Stimulated activated naive CD8-positive, alpha-beta T cell treated with anti-CD3 and anti-CD28 coated beads, Interleukin-15, Interleukin-2, amounts not matched to agents 100 U/mL and 50 U/mL, for 24 hours (primary cell): ENCODE measurements at regions not wholly inside any gene's neighbourhood (a gene's known extent, or its start where the extent isn't known, plus 50 kb on each side); places are given as distances from the start of the nearest gene placed in this dataset.

ENCODE experiments used
- ATAC-seq: fragments of 150-1000 bp; cut with Tn5 transposase; one replicate; pipeline ENCODE4 v1.10.0; 2021
- DNase-seq: peaks from one replicate; pipeline ENCODE4 v3.0.0; 2021

DNA sequence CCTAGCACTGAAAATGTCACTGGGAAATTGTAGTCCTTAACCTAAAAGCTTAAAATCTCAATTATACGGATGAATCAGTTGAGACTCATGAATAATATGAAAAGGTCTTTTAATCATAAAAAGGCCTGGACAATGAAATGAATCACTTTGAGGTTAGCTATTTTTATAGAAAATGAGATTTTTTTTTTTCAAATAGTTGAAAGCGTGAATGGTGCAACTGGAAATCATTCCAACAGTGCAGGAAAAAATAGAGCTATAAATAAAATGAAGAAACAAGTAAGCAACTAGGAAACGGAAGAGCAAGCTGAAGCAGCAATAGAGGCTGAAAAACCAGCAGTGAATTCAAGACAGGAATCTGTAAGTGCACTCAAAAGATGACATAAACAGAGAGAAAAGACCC, 142.9 kb downstream of the BACH1 start:
- ATAC-seq (no peak), DNase-seq (no peak)

DNA sequence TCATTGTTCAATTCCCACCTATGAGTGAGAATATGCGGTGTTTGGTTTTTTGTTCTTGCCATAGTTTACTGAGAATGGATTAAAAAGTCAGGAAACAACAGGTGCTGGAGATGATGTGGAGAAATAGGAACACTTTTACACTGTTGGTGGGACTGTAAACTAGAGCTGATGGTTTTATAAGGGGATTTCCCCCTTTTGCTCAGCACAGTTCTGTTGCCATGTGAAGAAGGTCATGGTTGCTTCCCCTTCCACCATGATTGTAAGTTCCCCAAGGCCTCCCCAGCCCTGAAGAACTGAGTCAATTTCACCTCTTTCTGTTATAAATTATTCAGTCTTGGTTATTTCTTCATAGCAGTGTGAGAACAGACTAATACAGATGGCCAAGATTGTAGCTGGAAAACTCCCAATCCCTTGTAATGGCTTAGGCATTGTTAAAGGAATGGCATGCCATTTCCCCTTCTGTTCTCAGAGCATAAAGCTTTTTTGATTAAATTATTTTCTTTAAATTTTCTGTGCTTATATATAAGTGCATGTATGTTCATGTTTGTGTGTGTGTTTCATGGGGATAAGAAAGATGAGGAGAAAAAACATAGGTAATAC, 144.8 kb downstream of the BACH1 start:
- ATAC-seq: peak; percentile 88
- DNase-seq: no peak

DNA sequence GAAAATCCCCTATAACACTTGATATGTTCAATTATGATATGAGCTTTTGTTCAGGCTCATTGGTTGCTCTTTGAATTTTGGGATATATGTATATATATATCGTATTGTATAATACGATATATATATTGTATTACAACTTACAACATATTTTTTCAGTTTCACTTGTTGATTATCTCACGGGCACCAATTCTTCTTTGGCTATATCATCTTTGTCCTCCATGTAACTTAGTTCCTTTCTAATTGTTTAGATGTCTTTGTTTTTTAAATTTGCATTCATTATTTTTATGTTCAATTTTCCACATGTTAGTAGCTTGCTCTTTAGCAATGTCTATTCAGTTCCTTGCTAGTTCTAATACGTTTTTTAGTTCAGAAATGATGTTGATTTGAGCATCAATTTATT, 150.0 kb downstream of the BACH1 start:
- no peak for ATAC-seq
- DNase-seq: no peak

DNA sequence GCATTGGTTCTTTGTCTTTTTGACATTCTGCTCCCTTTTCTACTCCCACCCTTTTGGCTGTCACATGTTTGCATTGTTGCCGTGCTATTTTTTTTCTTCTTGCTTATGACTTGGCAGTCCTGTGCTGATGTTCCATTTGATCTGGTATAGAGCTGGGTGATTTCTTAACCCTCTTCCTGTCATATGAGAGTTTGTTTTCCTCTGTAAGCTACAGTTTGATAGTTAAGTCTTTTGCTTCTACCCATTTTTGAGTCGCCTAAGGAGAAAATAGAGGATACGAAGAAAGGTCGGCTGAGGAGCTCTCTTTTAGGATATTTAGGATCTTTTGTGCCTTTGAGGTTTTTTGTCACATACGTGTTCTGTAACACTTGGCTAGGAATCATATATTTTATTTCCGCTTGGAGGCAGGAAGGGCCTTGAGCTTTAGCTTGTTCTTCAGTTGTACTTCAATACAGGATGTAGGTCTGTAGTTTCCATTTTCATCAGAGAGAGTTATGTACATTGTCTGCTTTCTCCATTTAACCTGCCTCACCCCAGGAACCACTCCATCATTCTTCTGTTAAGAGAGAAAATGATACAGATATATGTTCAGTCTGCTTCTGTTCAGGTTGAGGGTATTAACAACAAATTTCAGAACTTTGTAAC, 150.7 kb downstream of the BACH1 start:
- ATAC-seq (peak; percentile 74), DNase-seq (no peak)

DNA sequence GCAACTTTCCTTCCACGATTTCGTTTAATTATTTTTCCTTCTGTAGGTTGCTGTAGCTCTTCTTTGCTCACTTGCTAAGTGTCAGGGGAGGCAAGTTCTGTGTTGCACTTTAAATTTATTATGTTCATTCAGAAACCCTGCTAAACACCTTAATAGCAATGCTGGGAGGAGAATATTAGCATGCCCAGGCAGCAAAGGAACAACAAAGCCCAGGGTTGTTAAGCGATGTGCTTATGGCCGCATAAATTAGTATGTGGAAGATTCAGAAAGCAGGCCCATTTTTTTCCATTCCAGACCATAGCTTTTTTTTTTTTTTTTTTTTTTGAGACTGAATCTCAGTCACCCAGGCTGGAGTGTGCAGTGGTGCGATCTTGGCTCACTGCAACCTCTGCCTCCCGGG, 151.3 kb downstream of the BACH1 start:
- no peak for DNase-seq
- no peak for ATAC-seq

DNA sequence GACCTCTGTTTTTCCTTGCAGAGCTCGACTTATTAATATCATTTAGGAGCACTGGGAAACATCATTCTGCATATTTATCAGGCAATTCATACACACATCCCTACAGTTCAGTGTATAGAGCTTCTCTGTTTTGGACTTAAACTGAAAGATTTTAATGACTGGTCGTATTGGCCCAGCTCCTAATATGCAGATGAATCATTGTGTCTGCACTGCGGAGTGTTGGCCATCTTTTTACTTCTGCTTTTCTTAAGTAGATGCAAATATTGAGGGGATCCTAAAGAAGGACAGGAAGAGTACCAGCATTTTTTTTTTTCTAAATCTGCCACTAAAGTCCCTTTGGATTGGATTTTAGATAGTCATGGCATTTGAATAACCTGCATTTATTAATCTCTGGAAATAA, 154.8 kb downstream of the BACH1 start:
- DNase-seq (no peak), ATAC-seq (no peak)

DNA sequence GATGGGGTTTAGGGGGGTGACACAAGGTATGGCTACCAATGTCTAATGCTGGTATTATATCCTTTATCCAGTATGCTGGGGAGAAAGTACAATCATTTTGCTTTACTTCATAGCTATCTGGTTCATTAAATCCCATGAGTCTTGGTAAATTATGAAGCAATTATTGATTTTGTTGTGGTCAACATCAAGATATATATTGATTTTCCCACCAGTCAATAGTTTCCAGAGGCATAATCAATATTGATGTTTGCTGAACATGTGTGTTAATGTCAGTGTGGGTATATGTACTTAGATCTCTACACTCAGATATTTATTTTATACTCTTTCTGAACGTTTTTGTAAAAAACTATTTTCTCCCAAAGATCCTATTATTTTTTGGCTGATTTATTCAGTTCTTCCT, 155.5 kb downstream of the BACH1 start:
- ATAC-seq (no peak), DNase-seq (no peak)

DNA sequence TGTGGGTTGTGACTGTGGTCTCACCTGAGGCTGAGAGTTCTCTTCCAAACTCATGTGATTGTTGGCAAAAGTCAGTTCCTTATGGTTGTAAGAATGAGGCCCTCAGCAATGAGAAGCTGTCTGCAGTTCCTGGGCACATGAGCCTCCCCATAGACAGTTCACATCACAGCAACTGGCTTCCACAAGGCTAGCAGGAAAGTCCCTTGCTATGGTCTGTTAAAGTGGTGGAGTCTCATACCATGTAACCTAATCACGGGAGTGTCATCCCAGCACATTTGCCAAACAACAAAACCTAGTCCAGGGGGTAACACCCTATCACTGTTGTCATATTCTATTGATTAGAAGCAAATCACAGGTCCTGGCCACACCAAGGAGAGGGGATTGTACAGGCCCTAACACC, 163.8 kb downstream of the BACH1 start:
- ATAC-seq: no peak
- DNase-seq: no peak

DNA sequence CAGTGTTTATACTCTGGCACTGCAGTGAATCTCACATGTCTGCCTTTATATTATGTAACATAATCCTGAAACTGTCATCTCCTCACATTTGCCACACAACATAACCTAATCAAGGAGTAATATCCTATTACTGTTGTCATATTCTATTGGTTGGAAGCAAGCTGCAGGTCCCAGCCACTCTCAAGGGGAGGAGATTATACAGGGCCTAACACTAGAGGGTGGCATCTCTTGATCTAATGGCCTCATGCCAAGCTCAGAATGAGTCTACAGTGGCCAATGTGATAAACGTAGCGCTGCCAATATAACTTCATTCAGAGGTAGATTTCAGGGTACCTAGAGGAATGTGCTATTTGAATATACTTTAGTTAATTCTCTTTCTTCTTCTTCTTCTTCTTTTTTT, 166.8 kb downstream of the BACH1 start:
- ATAC-seq (peak; percentile 32), DNase-seq (no peak)

DNA sequence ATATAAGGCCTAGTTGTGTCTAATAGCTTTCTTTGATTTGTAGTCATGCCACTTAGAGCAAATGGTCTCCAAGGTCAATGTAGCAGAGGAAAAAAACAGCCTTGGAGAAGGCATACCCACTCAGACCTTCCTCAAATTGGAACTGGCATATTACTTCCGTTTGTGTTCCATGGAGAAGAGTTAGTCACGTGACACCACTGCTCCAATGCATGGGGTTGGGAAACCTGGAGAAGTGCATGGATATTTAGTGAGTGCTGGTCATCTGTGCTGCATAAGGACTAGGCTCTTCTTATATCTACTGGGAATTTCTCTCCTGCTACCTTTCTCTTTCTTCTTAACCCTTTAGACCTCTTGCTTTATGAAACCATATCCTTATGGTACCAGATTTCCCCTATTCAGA, 167.8 kb downstream of the BACH1 start:
- DNase-seq (no peak), ATAC-seq (no peak)

DNA sequence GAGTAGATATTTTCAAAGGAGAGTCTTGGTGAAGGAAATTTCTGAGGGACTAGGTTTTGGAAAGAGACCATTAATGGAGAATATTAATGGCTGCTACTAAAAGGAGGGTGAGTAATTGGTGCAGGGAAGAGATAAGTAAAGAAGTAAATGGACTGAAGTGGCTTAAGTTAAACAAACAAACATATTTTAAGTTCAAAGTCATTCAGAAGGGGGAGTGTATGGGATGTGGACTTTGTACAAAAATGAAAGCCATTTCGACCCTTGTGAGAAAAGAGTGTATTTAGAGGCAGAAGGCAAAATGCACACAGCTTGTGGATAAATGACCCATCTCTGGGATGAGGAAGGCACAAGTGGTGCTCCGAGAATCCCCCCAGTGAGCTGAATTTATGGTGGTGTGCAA, 171.7 kb downstream of the BACH1 start:
- DNase-seq (no peak), ATAC-seq (no peak)

DNA sequence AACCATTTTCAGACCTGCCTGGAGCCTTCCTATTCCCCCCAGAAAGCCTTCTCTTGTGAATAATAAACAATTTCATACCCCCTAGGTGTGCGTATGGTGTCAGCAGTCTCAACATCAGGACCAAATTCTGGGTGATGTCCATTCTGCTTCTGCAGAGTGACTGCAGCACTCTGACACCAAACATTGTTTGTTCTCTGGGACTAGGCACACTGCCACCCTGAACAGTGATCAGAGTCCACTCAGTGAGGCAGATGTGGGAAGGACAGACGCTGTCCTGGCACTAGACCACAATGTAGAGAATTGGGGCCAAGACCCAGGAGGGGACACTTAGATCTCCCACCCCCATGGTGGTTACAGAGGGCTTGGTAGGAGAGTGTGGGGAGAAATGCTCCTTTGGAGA, 175.1 kb downstream of the BACH1 start:
- DNase-seq (no peak), ATAC-seq (no peak)

DNA sequence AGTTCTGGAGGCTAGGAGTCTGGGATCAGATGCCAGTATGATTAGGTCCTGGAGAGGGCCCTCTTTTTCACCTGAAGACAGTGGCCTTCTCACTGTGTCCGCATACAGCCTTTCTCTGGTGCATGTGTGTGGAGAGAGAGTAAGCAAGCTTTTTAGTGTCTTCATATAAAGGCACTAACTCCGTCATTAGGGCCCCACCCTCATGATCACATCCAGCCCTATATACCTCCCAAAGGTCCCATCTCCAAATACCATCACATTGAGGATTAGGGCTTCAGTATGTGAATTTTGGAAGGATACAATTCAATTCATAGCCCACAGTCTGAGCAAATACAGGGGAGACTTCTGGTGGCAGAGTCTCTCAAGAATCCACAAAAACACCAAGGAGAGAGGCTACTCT, 176.6 kb downstream of the BACH1 start:
- DNase-seq (no peak), ATAC-seq (no peak)

DNA sequence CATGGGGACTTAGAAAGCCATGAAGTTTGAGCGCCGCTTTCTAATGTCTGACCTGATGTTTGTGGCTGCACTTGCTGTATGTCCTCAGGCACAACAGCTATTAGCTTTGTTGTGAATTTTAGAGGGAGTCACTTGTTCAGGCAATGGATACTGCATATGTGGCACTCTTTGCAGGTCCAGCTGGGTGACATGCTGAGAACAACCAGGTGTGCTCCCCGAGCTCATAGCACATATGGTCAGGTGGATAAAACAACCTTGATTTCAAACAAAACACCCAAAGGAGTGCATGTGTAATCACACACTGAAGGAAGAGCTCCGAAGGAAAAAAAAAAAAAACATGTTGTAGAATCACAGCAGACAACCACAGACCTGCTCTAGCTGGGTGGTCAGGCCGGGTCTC, 178.6 kb downstream of the BACH1 start:
- DNase-seq (no peak), ATAC-seq (no peak)

DNA sequence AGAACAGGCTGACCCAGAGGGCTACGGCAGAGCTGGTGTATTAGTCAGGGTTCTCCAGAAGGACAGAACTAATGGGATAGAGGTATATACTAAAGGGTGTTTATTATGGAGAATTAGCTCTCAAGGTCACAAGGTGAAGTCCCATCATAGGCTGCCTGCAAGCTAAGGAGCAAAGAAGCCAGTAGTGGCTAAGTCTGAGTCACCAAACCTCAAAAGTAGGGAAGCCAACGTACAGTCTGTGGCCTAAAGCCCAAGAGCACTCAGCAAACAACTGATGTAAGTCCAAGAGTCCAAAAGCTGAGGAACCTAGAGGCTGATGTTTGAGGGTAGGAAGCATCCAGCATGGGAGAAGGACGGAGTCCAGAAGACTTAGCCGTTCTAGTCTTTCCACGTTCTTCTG, 179.2 kb downstream of the BACH1 start:
- ATAC-seq: no peak

DNA sequence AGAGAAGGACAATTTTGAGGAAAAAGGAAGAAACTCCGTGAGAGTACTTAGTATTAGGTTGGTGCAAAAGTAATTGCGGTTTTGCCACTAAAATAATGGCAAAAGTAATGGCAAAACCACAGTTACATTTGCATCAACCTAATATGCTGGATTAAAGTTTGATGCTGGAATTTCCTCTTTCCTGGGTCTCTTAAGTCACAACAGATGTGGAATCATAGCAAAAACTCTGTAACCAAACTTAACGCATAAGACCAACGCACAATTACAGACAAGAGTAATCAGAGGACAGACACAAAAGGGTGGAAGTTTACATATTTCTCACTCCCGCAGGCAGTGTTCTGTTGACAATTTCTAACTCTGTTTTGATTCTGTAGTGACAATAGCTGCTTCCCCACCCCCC, 182.4 kb downstream of the BACH1 start:
- no peak for ATAC-seq

More for the DNA sequence above, 179.2 kb downstream of the BACH1 start:
- DNase-seq: no peak

DNA sequence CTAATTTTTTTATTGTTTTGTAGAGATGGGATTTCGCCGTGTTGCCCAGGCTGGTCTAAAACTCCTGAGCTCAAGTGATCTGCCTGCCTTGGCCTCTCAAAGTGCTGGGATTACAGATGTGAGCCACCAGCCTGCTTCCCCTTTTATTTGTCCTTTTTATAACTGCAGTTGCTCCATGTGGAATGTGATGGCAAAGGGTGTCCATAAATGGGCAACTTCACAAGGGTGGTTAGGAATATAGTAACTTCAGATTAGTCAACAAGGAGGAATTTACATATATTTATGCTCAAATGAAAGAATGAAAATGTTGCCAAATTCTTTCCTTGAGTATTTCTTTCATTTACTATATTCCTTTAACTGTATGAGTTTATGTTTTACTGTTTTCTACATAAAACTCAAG, 182.9 kb downstream of the BACH1 start:
- no peak for DNase-seq

More for the DNA sequence above, 182.4 kb downstream of the BACH1 start:
- DNase-seq: no peak

DNA sequence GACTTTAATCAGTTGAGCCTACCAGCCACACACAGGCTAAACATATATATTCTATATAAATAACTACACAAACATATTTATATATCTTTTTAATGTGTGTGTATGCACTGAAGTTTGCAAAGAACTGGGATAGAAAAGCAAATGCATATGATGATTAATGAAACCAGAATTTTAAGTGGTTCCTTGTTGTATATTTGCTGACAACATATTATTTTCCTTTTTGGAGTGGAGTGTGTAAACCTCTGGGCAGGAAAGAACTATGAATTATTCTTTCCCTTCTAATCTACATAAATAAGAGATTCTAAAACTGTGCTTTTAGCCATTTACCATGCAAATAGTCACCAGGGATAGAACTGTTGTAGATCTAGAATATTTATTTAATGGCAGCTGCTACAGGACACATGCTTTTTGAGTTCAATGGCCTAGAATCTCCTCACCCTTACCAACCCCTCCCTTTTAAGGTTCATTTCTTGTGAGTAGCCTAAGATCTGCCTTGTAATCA, 187.6 kb downstream of the BACH1 start:
- ATAC-seq: no peak
- DNase-seq: no peak

More for the DNA sequence above, 182.9 kb downstream of the BACH1 start:
- no peak for ATAC-seq
